CD14-positive monocyte (primary cell): ENCODE measurements at regions not wholly inside any gene's neighbourhood (a gene's known extent, or its start where the extent isn't known, plus 50 kb on each side); places are given as distances from the start of the nearest gene placed in this dataset.

Experiments used
- DNase-seq, 3 donors: peaks; one replicate each; pipeline ENCODE4 v3.0.0-alpha.2; 2011 to 2022
- H2AFZ ChIP-seq: 2 replicates; pipeline ENCODE4 v1.6.0; 2012; ENCODE audit warnings: mild to moderate bottlenecking, low read depth, low read length, inconsistent platforms; ENCODE audit not compliant: insufficient read depth, poor library complexity, severe bottlenecking
- H3K27ac ChIP-seq, 2 donors: 1 replicate in 1 of 2; 2 replicates in 1 of 2; pipeline ENCODE4 v1.5.1; 2012 to 2013; ENCODE audit warnings: low read length in 2 of 2, control low read depth in 1 of 2, inconsistent platforms in 1 of 2, low read depth in 1 of 2, mild to moderate bottlenecking in 1 of 2
- H3K27me3 ChIP-seq, 2 donors: one replicate each; pipeline versions ENCODE4 v1.6.0 to v1.6.1; 2011 to 2013; ENCODE audit warnings: low read length in 2 of 2; ENCODE audit not compliant: control insufficient read depth in 2 of 2, insufficient read depth in 2 of 2
- H3K36me3 ChIP-seq, 2 donors: replicated peaks in 1 of 2; 1 replicate in 1 of 2; 2 replicates in 1 of 2; pipeline versions ENCODE4 v1.5.1 to v1.6.1; 2012 to 2013; ENCODE audit warnings: low read length in 2 of 2, control low read depth in 1 of 2, inconsistent platforms in 1 of 2, mild to moderate bottlenecking in 1 of 2; ENCODE audit not compliant: insufficient read depth in 2 of 2, control insufficient read depth in 1 of 2
- H3K4me1 ChIP-seq, 2 donors: 1 replicate in 1 of 2; 2 replicates in 1 of 2; pipeline versions ENCODE4 v1.5.1 to v1.6.1; 2012 to 2013; ENCODE audit warnings: low read length in 2 of 2, control low read depth in 1 of 2, inconsistent platforms in 1 of 2, mild to moderate bottlenecking in 1 of 2, moderate library complexity in 1 of 2; ENCODE audit not compliant: insufficient read depth in 2 of 2, control insufficient read depth in 1 of 2
- H3K4me2 ChIP-seq: replicated peaks from 2 replicates; pipeline ENCODE3; 2012; ENCODE audit warnings: low read length, moderate library complexity, mild to moderate bottlenecking; ENCODE audit not compliant: poor library complexity, severe bottlenecking; ENCODE audit errors: extremely low read depth
- H3K4me3 ChIP-seq, 3 experiments: fragments of 200-600 bp in 1 of 3; sonication (generic) in 1 of 3; replicated peaks in 1 of 3; 1 replicate in 2 of 3; 2 replicates in 1 of 3; pipeline ENCODE4 v1.5.1; 2011 to 2013; ENCODE audit warnings: low read length in 3 of 3, mild to moderate bottlenecking in 3 of 3, control low read depth in 2 of 3, low read depth in 2 of 3, inconsistent platforms in 1 of 3, moderate library complexity in 1 of 3
- H3K79me2 ChIP-seq: 2 replicates; pipeline ENCODE4 v1.6.0; 2012; ENCODE audit warnings: mild to moderate bottlenecking, control low read depth, inconsistent platforms, low read length, moderate library complexity; ENCODE audit not compliant: insufficient read depth
- H3K9ac ChIP-seq: 2 replicates; pipeline ENCODE4 v1.6.0; 2017; ENCODE audit warnings: low read length, mild to moderate bottlenecking; ENCODE audit not compliant: insufficient read depth, poor library complexity, severe bottlenecking
- H3K9me3 ChIP-seq, 2 donors: replicated peaks in 1 of 2; 1 replicate in 1 of 2; 2 replicates in 1 of 2; pipeline versions ENCODE4 v1.5.1 to v1.6.1; 2012 to 2013; ENCODE audit warnings: low read length in 2 of 2, control low read depth in 1 of 2; ENCODE audit not compliant: control insufficient read depth in 1 of 2, insufficient read depth in 1 of 2
- H4K20me1 ChIP-seq: 2 replicates; pipeline ENCODE4 v1.6.0; 2012; ENCODE audit warnings: mild to moderate bottlenecking, low read length, control low read depth, moderate library complexity; ENCODE audit not compliant: insufficient read depth
- H3K27ac Mint-ChIP-seq, 7 donors: one replicate each; pipeline ENCODE4 v1.8.0; 2020; ENCODE audit warnings: mild to moderate bottlenecking in 7 of 7, mixed read lengths in 7 of 7, moderate library complexity in 6 of 7, inconsistent platforms in 2 of 7
- H3K27me3 Mint-ChIP-seq, 3 donors: one replicate each; pipeline ENCODE4 v1.8.0; 2021 to 2022; ENCODE audit warnings: low read depth in 3 of 3, mild to moderate bottlenecking in 3 of 3, mixed read lengths in 3 of 3, moderate library complexity in 3 of 3, inconsistent platforms in 1 of 3
- H3K36me3 Mint-ChIP-seq, 2 donors: one replicate each; pipeline ENCODE4 v1.8.0; 2020; ENCODE audit warnings: mixed read lengths in 2 of 2, inconsistent platforms in 1 of 2, mild to moderate bottlenecking in 1 of 2
- H3K4me1 Mint-ChIP-seq: one replicate; pipeline ENCODE4 v1.8.0; 2020; ENCODE audit warnings: mild to moderate bottlenecking, mixed read lengths
- H3K4me3 Mint-ChIP-seq, 2 donors: one replicate each; pipeline ENCODE4 v1.8.0; 2020; ENCODE audit warnings: mild to moderate bottlenecking in 2 of 2, mixed read lengths in 2 of 2, moderate library complexity in 1 of 2
- H3K9me3 Mint-ChIP-seq, 7 donors: one replicate each; pipeline ENCODE4 v1.8.0; 2020 to 2022; ENCODE audit warnings: mixed read lengths in 7 of 7, mild to moderate bottlenecking in 6 of 7, moderate library complexity in 6 of 7, inconsistent platforms in 2 of 7
- CTCF ChIP-seq: fragments of 200-600 bp; IDR thresholded peaks from one replicate; pipeline ENCODE4 v1.8.0; 2022; ENCODE audit warnings: antibody characterized with exemption, mild to moderate bottlenecking
- WGBS: methylation state at CpG from one replicate; pipeline ENCODE4 v1.1.5; 2013; ENCODE audit warnings: missing lambda C conversion rate; ENCODE audit not compliant: insufficient coverage; 5-methylcytosine and 5-hydroxymethylcytosine counted together
- intact Hi-C, 2 donors: fragments of 100-400 bp; cut with micrococcal nuclease; formaldehyde crosslinking; loops; one replicate each; pipeline versions ENCODE4 v1.15.0 to v1.15.1; 2023

GRCh38 chr15:94910166-94910565 is 678.8 kb downstream of the MCTP2 start:
- Mint-ChIP-seq H3K4me3 (no peak overlapping the region), H3K27ac (no peak overlapping the region), H3K9me3 (peaks cover 0 to 11% (median 5%) of the 10 kb centered on the region in 7 donors), H3K36me3 (no peaks in the 10 kb centered on the region), H3K4me1 (no peaks in the 10 kb centered on the region), H3K27me3 (peaks cover 0 to 2% (median 0%) of the 10 kb centered on the region in 3 donors)
- Histone ChIP-seq H3K27ac (no peak overlapping the region), H2AFZ (no peak overlapping the region), H4K20me1 (no peaks in the 10 kb centered on the region), H3K27me3 (no peaks in the 10 kb centered on the region), H3K4me1 (no peaks in the 10 kb centered on the region), H3K9me3 (peaks cover 0 to 13% of the 10 kb centered on the region in 2 donors), H3K79me2 (no peaks in the 10 kb centered on the region), H3K4me3 (no peak overlapping the region), H3K4me2 (no peak overlapping the region), H3K9ac (no peak overlapping the region), H3K36me3 (no peaks in the 10 kb centered on the region)
- TF ChIP-seq CTCF = no peak
- intact Hi-C loops = no loop called here
- DNase-seq = no peak

GRCh38 chr15:94912760-94913159 is 681.4 kb downstream of the MCTP2 start:
- H3K27ac Mint-ChIP-seq = no peak overlapping the region
- no peak overlapping the region for H3K9ac ChIP-seq
- no peaks in the 10 kb centered on the region for H3K36me3 Mint-ChIP-seq
- no peak overlapping the region for H2AFZ ChIP-seq
- no CpG with 5 or more reads among the region's 3 CpGs for WGBS
- H3K4me1 ChIP-seq = no peaks in the 10 kb centered on the region
- H3K9me3 ChIP-seq = peaks cover 0 to 13% of the 10 kb centered on the region in 2 donors
- H3K36me3 ChIP-seq = no peaks in the 10 kb centered on the region
- no peak for DNase-seq
- peaks cover 0 to 2% (median 0%) of the 10 kb centered on the region in 3 donors for H3K27me3 Mint-ChIP-seq
- peaks cover 0 to 10% (median 5%) of the 10 kb centered on the region in 7 donors for H3K9me3 Mint-ChIP-seq
- intact Hi-C loops = no loop called here
- no peak overlapping the region for H3K4me3 Mint-ChIP-seq
- H3K4me1 Mint-ChIP-seq = no peaks in the 10 kb centered on the region
- no peak overlapping the region for H3K27ac ChIP-seq
- no peak overlapping the region for H3K4me3 ChIP-seq
- H3K79me2 ChIP-seq = no peaks in the 10 kb centered on the region
- H4K20me1 ChIP-seq = no peaks in the 10 kb centered on the region
- no peak overlapping the region for H3K4me2 ChIP-seq
- no peak for TF ChIP-seq CTCF
- H3K27me3 ChIP-seq = no peaks in the 10 kb centered on the region
